ENCODE measurements at regions not wholly inside any gene's neighbourhood (a gene's known extent, or its start where the extent isn't known, plus 50 kb on each side); places are given as distances from the start of the nearest gene placed in this dataset.

DNA sequence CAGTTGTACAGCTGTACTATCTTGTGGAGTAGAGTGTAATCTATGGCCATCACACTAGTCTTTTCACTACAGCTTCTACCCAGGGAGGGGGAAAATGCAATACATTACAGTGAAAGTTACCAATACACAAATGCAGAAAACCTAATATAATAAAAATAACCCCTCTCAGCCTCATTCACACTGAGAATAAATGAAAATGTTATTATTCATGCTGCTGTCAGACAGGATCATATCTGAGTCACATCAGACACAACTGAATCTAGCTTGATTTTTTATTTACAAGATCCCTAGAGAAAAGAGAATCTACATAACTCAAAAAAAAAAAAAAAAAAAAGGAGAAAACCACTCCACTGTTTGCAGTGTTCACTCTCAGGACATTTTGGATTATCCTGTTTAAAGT is 293.9 kb upstream of the ESRRG start:
- Histone ChIP-seq H3K4me3 (ENCODE audit: low read length) (no peak overlapping the region), H3K9me2 (replicated peaks; ENCODE audit: control insufficient read depth, low read length) (no peaks in the 10 kb centered on the region), H3K27me3 (ENCODE audit: control insufficient read depth, low read length) (no peaks in the 10 kb centered on the region), H3K79me2 (ENCODE audit: control insufficient read depth, low read length) (no peaks in the 10 kb centered on the region), H3K4me2 (ENCODE audit: low read length) (no peak overlapping the region), H4K20me1 (ENCODE audit: control insufficient read depth, insufficient read depth, low read depth, low read length) (no peaks in the 10 kb centered on the region), H3K36me3 (ENCODE audit: control insufficient read depth, low read length) (no peaks in the 10 kb centered on the region), H3K4me1 (ENCODE audit: control insufficient read depth, low read length) (no peaks in the 10 kb centered on the region), H3K9me3 (ENCODE audit: control insufficient read depth, insufficient read depth, low read length) (no peaks in the 10 kb centered on the region), H3K27ac (ENCODE audit: low read depth, low read length) (no peak overlapping the region), H3F3A (ENCODE audit: control insufficient read depth, insufficient read depth) (no peaks in the 10 kb centered on the region)
- TF ChIP-seq, protein P1, sequence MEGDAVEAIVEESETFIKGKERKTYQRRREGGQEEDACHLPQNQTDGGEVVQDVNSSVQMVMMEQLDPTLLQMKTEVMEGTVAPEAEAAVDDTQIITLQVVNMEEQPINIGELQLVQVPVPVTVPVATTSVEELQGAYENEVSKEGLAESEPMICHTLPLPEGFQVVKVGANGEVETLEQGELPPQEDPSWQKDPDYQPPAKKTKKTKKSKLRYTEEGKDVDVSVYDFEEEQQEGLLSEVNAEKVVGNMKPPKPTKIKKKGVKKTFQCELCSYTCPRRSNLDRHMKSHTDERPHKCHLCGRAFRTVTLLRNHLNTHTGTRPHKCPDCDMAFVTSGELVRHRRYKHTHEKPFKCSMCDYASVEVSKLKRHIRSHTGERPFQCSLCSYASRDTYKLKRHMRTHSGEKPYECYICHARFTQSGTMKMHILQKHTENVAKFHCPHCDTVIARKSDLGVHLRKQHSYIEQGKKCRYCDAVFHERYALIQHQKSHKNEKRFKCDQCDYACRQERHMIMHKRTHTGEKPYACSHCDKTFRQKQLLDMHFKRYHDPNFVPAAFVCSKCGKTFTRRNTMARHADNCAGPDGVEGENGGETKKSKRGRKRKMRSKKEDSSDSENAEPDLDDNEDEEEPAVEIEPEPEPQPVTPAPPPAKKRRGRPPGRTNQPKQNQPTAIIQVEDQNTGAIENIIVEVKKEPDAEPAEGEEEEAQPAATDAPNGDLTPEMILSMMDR (IDR thresholded peaks at IDR 0.05; ENCODE audit: low read depth, low read length, poor library complexity, severe bottlenecking), result no peak
- no peak for TF ChIP-seq EZH2phosphoT487 (IDR thresholded peaks at IDR 0.05; ENCODE audit: borderline replicate concordance, low read length)

DNA sequence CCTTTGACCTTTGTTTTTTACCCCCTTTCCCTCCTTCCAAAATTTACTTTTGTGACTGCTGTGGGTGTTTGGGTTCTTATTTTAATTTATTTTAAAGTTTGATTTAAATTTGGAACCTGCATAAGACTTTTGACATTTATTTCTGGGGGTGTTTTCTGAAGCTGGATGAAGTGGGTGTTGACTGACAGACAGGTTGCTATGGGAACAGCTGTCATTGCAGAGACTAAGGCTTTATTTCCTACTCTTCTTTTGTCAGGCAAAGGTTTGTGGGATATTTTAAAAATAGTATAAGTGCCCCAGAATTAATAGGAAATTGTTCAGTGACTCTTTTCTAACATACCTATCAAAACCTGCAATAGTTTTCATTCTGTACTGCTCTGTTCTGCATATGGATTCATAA is 290.8 kb upstream of the ESRRG start:
- Histone ChIP-seq H3K9me3 (ENCODE audit: control insufficient read depth, insufficient read depth, low read length) (no peaks in the 10 kb centered on the region), H3K27ac (ENCODE audit: low read depth, low read length) (no peak overlapping the region), H3K9me2 (replicated peaks; ENCODE audit: control insufficient read depth, low read length) (no peaks in the 10 kb centered on the region), H3K4me2 (ENCODE audit: low read length) (no peak overlapping the region), H3F3A (ENCODE audit: control insufficient read depth, insufficient read depth) (no peaks in the 10 kb centered on the region), H3K27me3 (ENCODE audit: control insufficient read depth, low read length) (no peaks in the 10 kb centered on the region), H3K4me1 (ENCODE audit: control insufficient read depth, low read length) (no peaks in the 10 kb centered on the region), H3K36me3 (ENCODE audit: control insufficient read depth, low read length) (no peaks in the 10 kb centered on the region), H4K20me1 (ENCODE audit: control insufficient read depth, insufficient read depth, low read depth, low read length) (no peaks in the 10 kb centered on the region), H3K4me3 (ENCODE audit: low read length) (no peak overlapping the region), H3K79me2 (ENCODE audit: control insufficient read depth, low read length) (no peaks in the 10 kb centered on the region)
- no peak for TF ChIP-seq EZH2phosphoT487 (IDR thresholded peaks at IDR 0.05; ENCODE audit: borderline replicate concordance, low read length)
- TF ChIP-seq, protein P1 (IDR thresholded peaks at IDR 0.05; ENCODE audit: low read depth, low read length, poor library complexity, severe bottlenecking), result no peak

DNA sequence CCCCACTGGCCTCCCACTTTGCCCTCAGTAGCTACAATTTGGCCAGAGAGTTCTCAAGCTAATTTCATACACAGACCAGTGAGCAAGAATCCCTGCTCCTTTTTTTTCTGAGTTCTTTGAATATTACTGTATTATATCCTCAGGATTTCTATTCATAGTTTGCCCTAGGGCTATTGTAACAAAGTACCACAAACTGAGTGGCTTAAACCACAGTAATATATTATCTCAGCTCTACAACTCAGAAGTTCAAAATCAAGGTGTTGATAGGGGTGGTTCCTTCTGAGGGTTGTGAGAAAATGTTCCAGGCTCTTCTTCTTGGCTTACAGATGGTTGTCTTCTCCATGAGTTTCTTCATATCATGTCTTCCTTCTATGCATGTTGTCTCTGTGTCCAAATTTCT is 289.4 kb upstream of the ESRRG start:
- H3K27me3 ChIP-seq (ENCODE audit: control insufficient read depth, low read length), result no peaks in the 10 kb centered on the region
- no peaks in the 10 kb centered on the region for H3K9me3 ChIP-seq (ENCODE audit: control insufficient read depth, insufficient read depth, low read length)

More for the DNA sequence above, 289.4 kb upstream of the ESRRG start:
- no peaks in the 10 kb centered on the region for H3K9me2 ChIP-seq (replicated peaks; ENCODE audit: control insufficient read depth, low read length)
- no peaks in the 10 kb centered on the region for H4K20me1 ChIP-seq (ENCODE audit: control insufficient read depth, insufficient read depth, low read depth, low read length)
- TF ChIP-seq, protein P1 (IDR thresholded peaks at IDR 0.05; ENCODE audit: low read depth, low read length, poor library complexity, severe bottlenecking), result no peak
- no peak for TF ChIP-seq EZH2phosphoT487 (IDR thresholded peaks at IDR 0.05; ENCODE audit: borderline replicate concordance, low read length)
- H3K79me2 ChIP-seq (ENCODE audit: control insufficient read depth, low read length), result no peaks in the 10 kb centered on the region
- no peak overlapping the region for H3K27ac ChIP-seq (ENCODE audit: low read depth, low read length)
- no peaks in the 10 kb centered on the region for H3F3A ChIP-seq (ENCODE audit: control insufficient read depth, insufficient read depth)
- no peak overlapping the region for H3K4me2 ChIP-seq (ENCODE audit: low read length)
- no peak overlapping the region for H3K4me3 ChIP-seq (ENCODE audit: low read length)
- no peaks in the 10 kb centered on the region for H3K36me3 ChIP-seq (ENCODE audit: control insufficient read depth, low read length)
- no peaks in the 10 kb centered on the region for H3K4me1 ChIP-seq (ENCODE audit: control insufficient read depth, low read length)

Measured in DOHH2 (cell line).